ENCODE measurements at regions not wholly inside any gene's neighbourhood (a gene's known extent, or its start where the extent isn't known, plus 50 kb on each side); places are given as distances from the start of the nearest gene placed in this dataset.
"Not testable (repeated sequence)": the region's sequence is repeated elsewhere in the genome, so short reads cannot be mapped to it uniquely, and the experiment has no call there.

- Histone ChIP-seq H3K27me3 (no peaks in the 10 kb centered on the region), H3K4me1 (no peaks in the 10 kb centered on the region), H3K36me3 (no peaks in the 10 kb centered on the region), H3K9me3 (peaks cover 0 to 8% of the 10 kb centered on the region in 2 donors), H3K27ac (no peak overlapping the region), H3K4me3 (no peak overlapping the region)
- DNase-seq: peak in 1 of 4 donors; percentile 24
- TF ChIP-seq CTCF (IDR thresholded peaks at IDR 0.05): no peak
- intact Hi-C loops (cut with DNase I): no loop called here
- ATAC-seq: no peak
Measured at GRCh38 chr7:86391813-86392212, 251.9 kb upstream of the GRM3 start.

DNA sequence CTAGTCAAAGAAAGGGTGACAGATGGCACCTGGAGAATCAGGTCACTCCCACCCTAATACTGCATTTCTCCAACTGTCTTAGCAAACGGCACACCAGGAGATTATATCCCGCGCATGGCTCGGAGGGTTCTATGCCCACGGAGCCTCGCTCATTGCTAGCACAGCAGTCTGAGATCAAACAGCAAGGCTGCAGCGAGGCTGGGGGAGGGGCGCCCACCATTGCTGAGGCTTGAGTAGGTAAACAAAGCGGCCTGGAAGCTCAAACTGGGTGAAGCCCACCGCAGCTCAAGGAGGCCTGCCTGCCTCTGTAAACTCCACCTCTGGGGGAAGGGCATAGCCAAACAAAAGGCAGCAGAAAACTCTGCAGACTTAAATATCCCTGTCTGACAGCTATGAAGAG lies 268.1 kb upstream of the GRM3 start:
- DNase-seq: peak in 1 of 4 donors; percentile 61
- H3K27ac ChIP-seq; ATAC-seq; H3K27me3 ChIP-seq; H3K4me1 ChIP-seq; H3K36me3 ChIP-seq; H3K4me3 ChIP-seq; intact Hi-C loops (cut with DNase I): not testable (repeated sequence)
- peaks cover 0 to 22% of the 10 kb centered on the region in 2 donors for H3K9me3 ChIP-seq

DNA sequence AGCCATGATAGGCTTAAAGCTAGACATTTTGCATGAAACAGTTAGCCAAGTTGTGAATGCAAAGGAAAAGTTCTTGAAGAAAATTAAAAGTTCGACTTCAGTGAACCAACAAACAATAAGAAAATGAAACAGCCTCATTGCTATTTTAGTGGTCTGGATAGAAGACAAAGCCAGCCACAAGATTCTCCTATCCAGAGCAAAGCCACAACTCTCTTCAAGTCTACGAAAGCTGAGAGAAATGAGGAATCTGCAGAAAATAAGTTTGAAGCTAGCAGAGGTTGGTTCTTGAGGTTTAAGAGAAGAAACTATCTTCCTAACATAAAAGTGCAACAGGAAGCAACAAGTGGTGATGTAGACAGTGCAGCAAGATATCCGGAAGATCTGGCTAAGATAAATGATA lies 271.4 kb upstream of the GRM3 start:
- intact Hi-C loops (cut with DNase I): no loop called here
- no peaks in the 10 kb centered on the region for H3K4me1 ChIP-seq
- no peaks in the 10 kb centered on the region for H3K36me3 ChIP-seq
- ATAC-seq: no peak
- peaks cover 0 to 17% of the 10 kb centered on the region in 2 donors for H3K9me3 ChIP-seq
- no peak overlapping the region for H3K27ac ChIP-seq
- H3K4me3 ChIP-seq: no peak overlapping the region
- no peak for TF ChIP-seq CTCF (IDR thresholded peaks at IDR 0.05)
- DNase-seq: no peak
- no peaks in the 10 kb centered on the region for H3K27me3 ChIP-seq

DNA sequence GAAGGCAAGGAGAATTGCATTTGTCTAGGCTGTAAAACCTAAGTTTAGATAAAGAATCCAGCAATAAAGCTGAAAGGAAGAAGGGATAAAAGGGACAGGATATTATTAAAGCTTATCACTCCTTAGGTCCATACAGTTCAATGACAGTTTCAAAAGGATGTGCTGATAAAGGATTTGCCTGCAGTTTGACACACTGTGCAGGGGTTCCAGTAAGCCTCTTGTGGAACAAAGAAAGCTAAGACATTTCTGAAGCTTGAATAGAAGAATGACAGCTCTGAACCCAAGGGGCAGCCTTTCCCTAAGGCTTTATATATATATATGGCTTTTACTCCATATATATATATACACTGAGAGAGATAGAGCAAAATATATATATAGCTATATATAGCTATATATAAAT lies 276.8 kb upstream of the GRM3 start:
- H3K36me3 ChIP-seq: no peaks in the 10 kb centered on the region
- H3K27me3 ChIP-seq: no peaks in the 10 kb centered on the region
- H3K9me3 ChIP-seq: no peaks in the 10 kb centered on the region
- H3K4me1 ChIP-seq: no peaks in the 10 kb centered on the region
- DNase-seq: no peak
- H3K4me3 ChIP-seq: no peak overlapping the region
- no peak for TF ChIP-seq CTCF (IDR thresholded peaks at IDR 0.05)
- intact Hi-C loops (cut with DNase I): no loop called here
- ATAC-seq: no peak
- H3K27ac ChIP-seq: no peak overlapping the region

- H3K27me3 ChIP-seq; H3K4me1 ChIP-seq; H3K9me3 ChIP-seq; ATAC-seq; H3K4me3 ChIP-seq; intact Hi-C loops (cut with DNase I); H3K27ac ChIP-seq; H3K36me3 ChIP-seq: not testable (repeated sequence)
- DNase-seq: peak in 1 of 4 donors; percentile 16
Measured at GRCh38 chr7:86340407-86340806, 303.3 kb upstream of the GRM3 start.

DNA sequence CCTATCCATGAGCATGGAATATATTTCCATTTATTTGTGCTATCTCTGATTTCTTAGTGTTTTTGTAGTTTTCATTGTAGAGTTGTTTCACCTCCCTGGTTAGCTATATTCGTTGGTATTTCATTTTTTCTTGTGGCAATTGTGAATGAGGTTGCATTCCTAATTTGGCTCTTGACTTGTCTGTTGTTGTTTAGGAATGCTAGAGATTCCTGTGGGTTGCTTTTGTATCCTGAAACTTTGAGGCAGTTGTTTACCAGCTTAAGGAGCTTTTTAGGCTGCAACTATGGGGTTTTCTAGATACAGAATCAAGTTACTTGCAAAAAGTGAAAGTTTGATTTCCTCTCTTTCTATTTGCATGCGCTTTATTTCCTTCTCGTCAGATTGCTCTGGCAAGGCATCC lies 304.7 kb upstream of the GRM3 start:
- Histone ChIP-seq H3K36me3 (no peaks in the 10 kb centered on the region), H3K27ac (no peak overlapping the region), H3K27me3 (no peaks in the 10 kb centered on the region), H3K4me1 (no peaks in the 10 kb centered on the region), H3K4me3 (no peak overlapping the region), H3K9me3 (peaks cover 0 to 4% of the 10 kb centered on the region in 2 donors)
- TF ChIP-seq CTCF (IDR thresholded peaks at IDR 0.05): no peak
- intact Hi-C loops (cut with DNase I): no loop called here
- ATAC-seq (no peak), DNase-seq (no peak)
